Sigmoid colon (tissue), 6 donors: ENCODE measurements at regions not wholly inside any gene's neighbourhood (a gene's known extent, or its start where the extent isn't known, plus 50 kb on each side); places are given as distances from the start of the nearest gene placed in this dataset.
"Not testable (repeated sequence)": the region's sequence is repeated elsewhere in the genome, so short reads cannot be mapped to it uniquely, and the experiment has no call there.

Source experiments
- DNase-seq: peaks from one replicate; pipeline ENCODE4 v3.0.0-alpha.2; 2019
- H3K27ac ChIP-seq, 4 donors: fragments of 200-600 bp; sonication (generic); one replicate each; pipeline ENCODE4 v1.5.1; 2016 to 2019; ENCODE audit warnings: mild to moderate bottlenecking in 1 of 4
- H3K27me3 ChIP-seq, 3 donors: fragments of 200-600 bp; sonication (generic); one replicate each; pipeline ENCODE4 v1.5.1; 2019; ENCODE audit warnings: mild to moderate bottlenecking in 1 of 3
- H3K36me3 ChIP-seq, 4 donors: fragments of 200-600 bp; sonication (generic); one replicate each; pipeline ENCODE4 v1.5.1; 2016 to 2019
- H3K4me1 ChIP-seq, 4 donors: fragments of 200-600 bp; sonication (generic); one replicate each; pipeline ENCODE4 v1.5.1; 2017 to 2019
- H3K4me3 ChIP-seq, 4 donors: fragments of 200-600 bp; sonication (generic); one replicate each; pipeline ENCODE4 v1.5.1; 2017 to 2019; ENCODE audit warnings: mild to moderate bottlenecking in 2 of 4, moderate library complexity in 1 of 4
- H3K9me3 ChIP-seq, 4 donors: fragments of 200-600 bp in 3 of 4; sonication (generic) in 3 of 4; one replicate each; pipeline versions ENCODE4 v1.5.1 to v1.6.1; 2013 to 2019
- EP300 ChIP-seq, 4 donors: sonication (generic); formaldehyde crosslinking; IDR thresholded peaks; one replicate each; pipeline ENCODE4 v1.6.1; 2017; ENCODE audit warnings: antibody characterized with exemption in 4 of 4
- POLR2A ChIP-seq, 2 donors: fragments of 450-650 bp; IDR thresholded peaks; one replicate each; pipeline ENCODE4 v1.6.1; 2016; ENCODE audit warnings: antibody characterized with exemption in 2 of 2, mild to moderate bottlenecking in 2 of 2, moderate library complexity in 2 of 2
- POLR2AphosphoS5 ChIP-seq, 4 donors: sonication (generic); formaldehyde crosslinking; IDR thresholded peaks; one replicate each; pipeline ENCODE4 v1.6.1; 2017; ENCODE audit warnings: antibody characterized with exemption in 4 of 4
- WGBS, 2 donors: extraction: QIAGEN DNeasy Blood & Tissue Kit; methylation state at CpG; one replicate each; pipeline ENCODE4 v1.1.7; 2013; 5-methylcytosine and 5-hydroxymethylcytosine counted together
- intact Hi-C: fragments of 100-400 bp; cut with DNase I; formaldehyde crosslinking; loops from one replicate; pipeline ENCODE4 v1.15.1; 2023
- TF ChIP-seq, protein P1 (sequence below), 4 experiments: fragments of 450-650 bp in 3 of 4; fragments of 200-600 bp in 1 of 4; IDR thresholded peaks; one replicate each; pipeline ENCODE4 v1.5.1; 2016 to 2019; ENCODE audit warnings: antibody characterized with exemption in 4 of 4, mild to moderate bottlenecking in 3 of 4, moderate library complexity in 2 of 4
- donor health status: healthy with polysubstance abuse.
- donor health status: healthy.

DNA sequence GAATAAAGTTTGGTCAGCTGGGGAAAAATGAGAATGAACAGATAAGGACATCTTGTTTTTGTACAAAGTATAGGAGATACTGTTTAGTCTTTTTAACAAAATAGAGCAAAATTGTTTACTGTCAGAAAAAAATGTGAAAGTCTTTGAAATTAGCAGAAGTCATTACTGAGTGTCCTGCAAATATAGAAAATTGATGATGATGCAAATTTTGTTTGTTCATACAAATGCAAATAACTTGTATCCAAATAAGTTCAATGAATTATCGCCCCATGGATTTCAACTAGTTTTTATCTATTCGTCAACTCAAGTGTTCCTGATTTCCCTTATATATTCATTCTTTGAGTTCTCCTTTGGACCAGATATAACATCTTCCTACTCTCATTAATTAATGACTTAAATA lies 378.0 kb upstream of the SGO1 start:
- intact Hi-C loops = no loop called here
- DNase-seq = no peak
- Histone ChIP-seq H3K9me3 (no peaks in the 10 kb centered on the region), H3K27me3 (no peaks in the 10 kb centered on the region), H3K36me3 (no peaks in the 10 kb centered on the region), H3K27ac (no peak overlapping the region), H3K4me3 (no peak overlapping the region), H3K4me1 (no peaks in the 10 kb centered on the region)
- TF ChIP-seq POLR2AphosphoS5 (IDR thresholded peaks at IDR 0.05) = no peak
- TF ChIP-seq, protein P1, sequence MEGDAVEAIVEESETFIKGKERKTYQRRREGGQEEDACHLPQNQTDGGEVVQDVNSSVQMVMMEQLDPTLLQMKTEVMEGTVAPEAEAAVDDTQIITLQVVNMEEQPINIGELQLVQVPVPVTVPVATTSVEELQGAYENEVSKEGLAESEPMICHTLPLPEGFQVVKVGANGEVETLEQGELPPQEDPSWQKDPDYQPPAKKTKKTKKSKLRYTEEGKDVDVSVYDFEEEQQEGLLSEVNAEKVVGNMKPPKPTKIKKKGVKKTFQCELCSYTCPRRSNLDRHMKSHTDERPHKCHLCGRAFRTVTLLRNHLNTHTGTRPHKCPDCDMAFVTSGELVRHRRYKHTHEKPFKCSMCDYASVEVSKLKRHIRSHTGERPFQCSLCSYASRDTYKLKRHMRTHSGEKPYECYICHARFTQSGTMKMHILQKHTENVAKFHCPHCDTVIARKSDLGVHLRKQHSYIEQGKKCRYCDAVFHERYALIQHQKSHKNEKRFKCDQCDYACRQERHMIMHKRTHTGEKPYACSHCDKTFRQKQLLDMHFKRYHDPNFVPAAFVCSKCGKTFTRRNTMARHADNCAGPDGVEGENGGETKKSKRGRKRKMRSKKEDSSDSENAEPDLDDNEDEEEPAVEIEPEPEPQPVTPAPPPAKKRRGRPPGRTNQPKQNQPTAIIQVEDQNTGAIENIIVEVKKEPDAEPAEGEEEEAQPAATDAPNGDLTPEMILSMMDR (IDR thresholded peaks at IDR 0.05) = no peak
- TF ChIP-seq POLR2A (IDR thresholded peaks at IDR 0.05) = no peak
- TF ChIP-seq EP300 (IDR thresholded peaks at IDR 0.05) = no peak
- 95 to 97% methylated on average over 2 of the region's 2 CpGs for WGBS, 2 donors

- WGBS, 2 donors = 54 to 74% methylated on average over 4 of the region's 4 CpGs
Measured at GRCh38 chr3:20563251-20563650, 377.2 kb upstream of the SGO1 start.

DNA sequence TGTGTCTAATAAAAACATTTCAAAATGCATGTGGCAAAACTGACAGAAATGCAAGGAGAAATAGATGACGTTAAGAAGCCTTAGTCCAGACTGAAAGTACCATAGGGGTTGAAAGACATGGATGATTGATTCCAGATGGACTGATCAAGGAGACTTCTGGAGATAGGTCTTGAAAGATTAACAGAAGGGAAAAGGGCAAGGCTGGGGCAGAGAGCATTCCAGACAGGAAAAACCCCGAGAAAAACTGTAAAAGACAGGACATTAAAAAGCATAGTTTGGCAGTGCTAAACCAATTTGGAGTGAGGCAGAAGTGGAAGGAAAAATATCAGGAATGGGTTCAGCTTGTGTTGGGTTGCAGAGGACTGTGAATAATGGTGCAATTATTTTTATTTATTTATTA lies 375.2 kb upstream of the SGO1 start:
- no peak overlapping the region for H3K4me3 ChIP-seq
- no peaks in the 10 kb centered on the region for H3K9me3 ChIP-seq
- no peak overlapping the region for H3K27ac ChIP-seq
- no peaks in the 10 kb centered on the region for H3K36me3 ChIP-seq
- 49 to 59% methylated on average over 2 of the region's 2 CpGs for WGBS, 2 donors
- H3K4me1 ChIP-seq = no peaks in the 10 kb centered on the region
- DNase-seq = no peak
- H3K27me3 ChIP-seq = no peaks in the 10 kb centered on the region
- intact Hi-C loops = no loop called here
- no peak for TF ChIP-seq POLR2A (IDR thresholded peaks at IDR 0.05)
- TF ChIP-seq, protein P1 (IDR thresholded peaks at IDR 0.05) = no peak
- TF ChIP-seq POLR2AphosphoS5 (IDR thresholded peaks at IDR 0.05) = no peak
- no peak for TF ChIP-seq EP300 (IDR thresholded peaks at IDR 0.05)

More at GRCh38 chr3:20563251-20563650, 377.2 kb upstream of the SGO1 start:
- Histone ChIP-seq H3K36me3 (no peaks in the 10 kb centered on the region), H3K9me3 (no peaks in the 10 kb centered on the region), H3K27ac (no peak overlapping the region), H3K27me3 (no peaks in the 10 kb centered on the region), H3K4me1 (no peaks in the 10 kb centered on the region), H3K4me3 (no peak overlapping the region)
- intact Hi-C loops = no loop called here
- no peak for DNase-seq
- TF ChIP-seq POLR2A (IDR thresholded peaks at IDR 0.05) (no peak), POLR2AphosphoS5 (IDR thresholded peaks at IDR 0.05) (no peak), EP300 (IDR thresholded peaks at IDR 0.05) (no peak)
- TF ChIP-seq, protein P1 (IDR thresholded peaks at IDR 0.05) = no peak

DNA sequence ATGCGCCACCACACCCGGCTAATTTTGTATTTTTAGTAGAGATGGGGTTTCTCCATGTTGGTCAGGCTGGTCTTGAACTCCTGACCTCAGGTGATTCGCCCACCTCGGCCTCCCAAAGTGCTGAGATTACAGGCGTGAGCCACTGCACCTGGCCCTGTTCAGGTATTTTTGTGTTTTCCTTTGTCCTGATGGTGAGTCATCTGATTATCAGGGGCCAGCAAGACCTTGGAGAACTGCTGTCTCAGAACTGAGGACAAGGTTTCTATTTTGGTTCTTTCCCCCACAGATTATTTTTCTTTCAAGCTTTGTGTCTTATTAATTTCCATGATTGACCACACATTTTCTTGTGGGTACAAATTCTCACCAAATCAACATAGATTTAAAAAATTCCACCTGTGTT lies 374.4 kb upstream of the SGO1 start:
- H3K36me3 ChIP-seq, H3K4me1 ChIP-seq, H3K27ac ChIP-seq, H3K27me3 ChIP-seq, intact Hi-C loops, DNase-seq, H3K9me3 ChIP-seq, H3K4me3 ChIP-seq: not testable (repeated sequence)
- 76 to 86% methylated on average over 5 of the region's 5 CpGs for WGBS, 2 donors

- TF ChIP-seq POLR2AphosphoS5 (IDR thresholded peaks at IDR 0.05) (no peak), EP300 (IDR thresholded peaks at IDR 0.05) (no peak), POLR2A (IDR thresholded peaks at IDR 0.05) (no peak)
- TF ChIP-seq, protein P1 (IDR thresholded peaks at IDR 0.05) = no peak
- intact Hi-C loops = no loop called here
- DNase-seq = no peak
- Histone ChIP-seq H3K36me3 (no peaks in the 10 kb centered on the region), H3K9me3 (no peaks in the 10 kb centered on the region), H3K27ac (no peak overlapping the region), H3K4me3 (no peak overlapping the region), H3K27me3 (no peaks in the 10 kb centered on the region), H3K4me1 (no peaks in the 10 kb centered on the region)
- 78 to 85% methylated on average over 2 of the region's 2 CpGs for WGBS, 2 donors
Measured at GRCh38 chr3:20558161-20558560, 372.2 kb upstream of the SGO1 start.
